ENCODE measurements at regions not wholly inside any gene's neighbourhood (a gene's known extent, or its start where the extent isn't known, plus 50 kb on each side); places are given as distances from the start of the nearest gene placed in this dataset.
"Not testable (repeated sequence)": the region's sequence is repeated elsewhere in the genome, so short reads cannot be mapped to it uniquely, and the experiment has no call there.

DNA sequence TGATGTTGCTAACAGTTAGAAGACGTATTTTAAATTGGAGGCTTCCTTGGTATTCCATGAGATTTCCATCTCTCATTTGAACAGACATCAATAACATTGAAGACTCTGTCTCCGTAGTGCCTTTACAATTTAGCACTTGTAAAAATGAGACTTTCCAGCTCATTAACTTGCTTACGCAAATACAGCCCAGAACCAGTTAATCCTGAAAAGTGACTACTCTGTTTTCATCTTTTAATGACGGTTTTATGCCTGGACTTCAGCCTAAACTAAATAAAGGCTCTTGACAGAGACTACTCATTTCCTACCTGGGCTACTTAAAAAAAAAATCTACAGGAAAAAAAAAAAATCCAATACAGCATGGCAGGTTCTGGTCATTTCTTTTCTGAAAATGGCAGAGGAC is 148.6 kb downstream of the LRATD1 start:
- TF ChIP-seq, protein P1, sequence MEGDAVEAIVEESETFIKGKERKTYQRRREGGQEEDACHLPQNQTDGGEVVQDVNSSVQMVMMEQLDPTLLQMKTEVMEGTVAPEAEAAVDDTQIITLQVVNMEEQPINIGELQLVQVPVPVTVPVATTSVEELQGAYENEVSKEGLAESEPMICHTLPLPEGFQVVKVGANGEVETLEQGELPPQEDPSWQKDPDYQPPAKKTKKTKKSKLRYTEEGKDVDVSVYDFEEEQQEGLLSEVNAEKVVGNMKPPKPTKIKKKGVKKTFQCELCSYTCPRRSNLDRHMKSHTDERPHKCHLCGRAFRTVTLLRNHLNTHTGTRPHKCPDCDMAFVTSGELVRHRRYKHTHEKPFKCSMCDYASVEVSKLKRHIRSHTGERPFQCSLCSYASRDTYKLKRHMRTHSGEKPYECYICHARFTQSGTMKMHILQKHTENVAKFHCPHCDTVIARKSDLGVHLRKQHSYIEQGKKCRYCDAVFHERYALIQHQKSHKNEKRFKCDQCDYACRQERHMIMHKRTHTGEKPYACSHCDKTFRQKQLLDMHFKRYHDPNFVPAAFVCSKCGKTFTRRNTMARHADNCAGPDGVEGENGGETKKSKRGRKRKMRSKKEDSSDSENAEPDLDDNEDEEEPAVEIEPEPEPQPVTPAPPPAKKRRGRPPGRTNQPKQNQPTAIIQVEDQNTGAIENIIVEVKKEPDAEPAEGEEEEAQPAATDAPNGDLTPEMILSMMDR (conservative IDR thresholded peaks at IDR 0.05; ENCODE audit: low read depth, low read length), result no peak
- no peak overlapping the region for H3K4me3 ChIP-seq (ENCODE audit: low read depth, low read length)
- DNase-seq (ENCODE audit: low read depth), result no peak

DNA sequence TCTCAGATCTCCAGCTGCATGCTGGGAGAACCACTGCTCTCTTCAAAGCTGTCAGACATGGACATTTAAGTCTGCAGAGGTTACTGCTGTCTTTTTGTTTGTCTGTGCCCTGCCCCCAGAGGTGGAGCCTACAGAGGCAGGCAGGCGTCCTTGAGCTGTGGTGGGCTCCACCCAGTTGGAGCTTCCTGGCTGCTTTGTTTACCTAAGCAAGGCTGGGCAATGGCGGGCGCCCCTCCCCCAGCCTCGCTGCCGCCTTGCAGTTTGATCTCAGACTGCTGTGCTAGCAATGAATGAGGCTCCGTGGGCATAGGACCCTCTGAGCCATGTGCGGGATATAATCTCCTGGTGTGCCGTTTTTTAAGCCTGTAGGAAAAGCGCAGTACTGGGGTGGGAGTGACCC is 156.3 kb downstream of the LRATD1 start:
- not testable (repeated sequence) for DNase-seq (ENCODE audit: low read depth); H3K4me3 ChIP-seq (ENCODE audit: low read depth, low read length)

DNA sequence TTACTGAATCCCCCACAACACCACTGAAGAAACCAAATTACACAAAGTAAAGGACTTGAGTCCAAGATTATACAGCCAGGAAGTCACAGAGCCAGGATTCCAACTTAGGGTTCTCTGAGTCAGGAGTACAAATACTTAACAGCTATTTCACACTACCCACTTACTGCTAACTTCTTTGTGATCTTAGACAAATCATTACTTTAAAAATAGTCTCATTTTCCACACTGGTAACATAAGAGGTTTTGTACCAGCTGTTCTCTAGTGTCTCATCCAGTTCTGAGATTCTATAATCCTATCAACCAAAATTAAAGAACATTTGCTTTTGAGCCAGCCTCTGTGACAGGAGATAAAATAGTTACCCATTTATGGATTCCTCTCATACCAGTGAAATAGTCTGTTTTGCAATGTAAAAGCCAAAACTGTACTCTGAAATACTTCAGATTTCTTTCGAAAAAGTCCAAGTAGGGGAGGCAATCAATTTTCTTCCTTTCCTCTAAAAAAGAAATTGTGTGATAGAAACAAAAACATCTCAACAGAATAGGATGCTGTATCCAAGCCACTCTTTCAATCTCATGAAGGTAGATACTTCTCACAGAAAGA is 157.6 kb downstream of the LRATD1 start:
- TF ChIP-seq, protein P1 (conservative IDR thresholded peaks at IDR 0.05; ENCODE audit: low read depth, low read length), result no peak
- DNase-seq (ENCODE audit: low read depth), result no peak
- H3K4me3 ChIP-seq (ENCODE audit: low read depth, low read length), result no peak overlapping the region

DNA sequence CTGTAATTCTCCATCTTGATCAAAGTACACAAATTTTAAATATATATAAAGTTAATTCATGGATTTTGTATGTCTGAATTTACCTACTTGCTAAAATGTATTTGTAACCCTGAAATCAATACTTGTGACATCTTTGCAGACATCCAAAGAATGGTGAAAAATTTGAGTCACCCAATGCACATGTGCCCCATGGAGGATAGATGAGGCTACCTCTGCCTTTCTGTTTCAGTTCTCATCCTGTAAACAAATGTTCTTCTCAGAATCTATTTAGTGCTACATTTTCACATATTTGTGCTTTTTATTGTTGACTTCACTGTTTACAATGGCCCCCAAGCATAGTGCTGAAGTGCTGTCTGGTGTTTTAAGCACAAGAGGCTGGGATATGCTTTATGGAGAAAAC is 171.5 kb downstream of the LRATD1 start:
- no peak overlapping the region for H3K4me3 ChIP-seq (ENCODE audit: low read depth, low read length)
- TF ChIP-seq, protein P1 (conservative IDR thresholded peaks at IDR 0.05; ENCODE audit: low read depth, low read length), result no peak
- no peak for DNase-seq (ENCODE audit: low read depth)

DNA sequence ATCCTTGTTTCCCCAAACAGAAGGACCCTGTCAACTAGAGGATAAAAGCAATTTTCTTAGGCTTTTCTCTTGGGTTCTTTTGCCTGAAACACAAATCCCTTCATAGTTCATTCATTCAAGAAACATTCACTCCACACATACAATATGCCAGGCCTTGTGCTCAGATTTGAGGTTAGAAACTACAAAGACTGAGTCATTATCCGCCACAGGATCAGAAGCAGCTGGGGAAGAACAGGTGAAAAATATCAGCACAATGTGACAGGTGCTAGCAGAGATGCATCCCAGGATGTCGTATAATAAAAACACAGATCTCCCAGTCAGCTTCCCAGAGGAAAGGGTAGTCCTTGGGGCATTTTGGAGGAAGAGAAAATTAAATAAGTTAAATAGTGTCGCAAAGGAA is 172.4 kb downstream of the LRATD1 start:
- DNase-seq (ENCODE audit: low read depth), result no peak
- TF ChIP-seq, protein P1 (conservative IDR thresholded peaks at IDR 0.05; ENCODE audit: low read depth, low read length), result no peak
- H3K4me3 ChIP-seq (ENCODE audit: low read depth, low read length), result no peak overlapping the region

DNA sequence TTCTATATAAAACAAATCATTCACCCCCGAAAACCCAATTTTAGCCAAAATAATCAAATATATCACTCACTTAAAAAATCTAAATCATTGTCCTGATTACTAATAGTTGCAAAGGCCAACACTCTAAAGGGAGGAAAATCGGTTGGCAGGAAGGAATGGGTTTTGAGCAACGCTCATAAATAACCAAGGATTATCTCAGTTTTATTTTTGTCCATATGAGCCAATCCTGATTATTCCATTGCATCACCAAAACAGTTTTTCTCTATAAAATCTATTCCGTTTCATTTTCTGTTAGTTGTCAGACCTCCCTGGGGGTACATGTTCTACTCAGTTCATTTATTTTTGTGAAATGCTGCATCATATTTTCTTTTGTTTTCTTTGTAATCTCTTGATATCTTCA is 174.1 kb downstream of the LRATD1 start:
- no peak for DNase-seq (ENCODE audit: low read depth)
- H3K4me3 ChIP-seq (ENCODE audit: low read depth, low read length), result no peak overlapping the region
- TF ChIP-seq, protein P1 (conservative IDR thresholded peaks at IDR 0.05; ENCODE audit: low read depth, low read length), result no peak

DNA sequence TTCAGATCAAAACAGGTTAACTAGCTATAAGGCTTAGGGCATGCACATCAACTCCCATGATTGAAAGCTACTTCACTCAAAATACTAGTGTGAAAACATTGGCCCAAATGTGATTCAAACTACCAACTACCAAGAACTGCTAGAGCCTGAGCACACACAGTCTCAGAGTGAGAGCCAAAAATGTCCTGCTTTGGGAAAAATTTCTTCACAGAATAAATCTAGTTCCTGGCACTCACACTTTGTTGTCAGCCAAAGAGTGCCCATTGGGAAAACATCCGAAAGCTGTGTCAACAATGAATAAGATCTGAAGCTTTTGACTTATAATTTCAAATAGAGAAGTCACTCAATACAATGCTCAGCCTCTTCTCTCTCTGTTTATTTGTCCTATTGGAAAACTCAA is 182.7 kb downstream of the LRATD1 start:
- TF ChIP-seq, protein P1 (conservative IDR thresholded peaks at IDR 0.05; ENCODE audit: low read depth, low read length), result no peak
- H3K4me3 ChIP-seq (ENCODE audit: low read depth, low read length), result no peak overlapping the region
- no peak for DNase-seq (ENCODE audit: low read depth)

Measured in epithelial cell of proximal tubule (primary cell).